ENCODE measurements at regions not wholly inside any gene's neighbourhood (a gene's known extent, or its start where the extent isn't known, plus 50 kb on each side); places are given as distances from the start of the nearest gene placed in this dataset.

GRCh38 chr18:57294547-57294946, 57.8 kb upstream of the ST8SIA3 start (continued):
- TF ChIP-seq ZNF407 (IDR thresholded peaks at IDR 0.05; ENCODE audit: low read depth) (no peak), IFI16 (CRISPR knock-in tag; IDR thresholded peaks at IDR 0.05) (no peak), ZNF639 (CRISPR knock-in tag; conservative IDR thresholded peaks at IDR 0.05 in 1 of 2, IDR thresholded peaks at IDR 0.05 in 1 of 2) (no peak), ELF2 (CRISPR knock-in tag; IDR thresholded peaks at IDR 0.05) (no peak), GATA2 (CRISPR knock-in tag; IDR thresholded peaks at IDR 0.05) (no peak)
